Hematopoietic multipotent progenitor cell treated with erythropoietin and hydrocortisone succinate and interleukin-3 and kit ligand, for 4 days (in vitro differentiated cells): ENCODE measurements at regions not wholly inside any gene's neighbourhood (a gene's known extent, or its start where the extent isn't known, plus 50 kb on each side); places are given as distances from the start of the nearest gene placed in this dataset.

ENCODE experiments used
- DNase-seq: peaks from one replicate; pipeline ENCODE4 v3.0.0-alpha.2; 2015

DNA sequence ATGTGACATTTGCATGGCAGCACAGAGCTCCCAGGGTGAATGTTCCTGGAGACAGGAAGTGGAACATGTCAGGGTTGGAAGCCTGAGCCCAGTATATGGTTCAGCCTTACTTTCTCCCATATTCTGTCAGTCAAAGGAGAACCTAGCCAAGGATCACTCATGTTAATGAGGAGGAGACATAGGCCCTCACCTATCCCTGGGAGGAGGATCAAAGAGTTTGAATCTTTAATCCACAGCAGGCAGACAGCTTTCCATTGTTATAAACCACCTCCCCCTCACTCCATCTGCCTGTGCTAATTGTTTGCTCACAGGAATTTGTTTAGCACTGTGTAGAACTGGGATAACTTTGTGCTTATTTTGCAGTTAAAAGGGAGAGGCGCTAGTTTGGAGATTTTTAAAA, 1069.1 kb downstream of the EFNB2 start:
- no peak for DNase-seq

DNA sequence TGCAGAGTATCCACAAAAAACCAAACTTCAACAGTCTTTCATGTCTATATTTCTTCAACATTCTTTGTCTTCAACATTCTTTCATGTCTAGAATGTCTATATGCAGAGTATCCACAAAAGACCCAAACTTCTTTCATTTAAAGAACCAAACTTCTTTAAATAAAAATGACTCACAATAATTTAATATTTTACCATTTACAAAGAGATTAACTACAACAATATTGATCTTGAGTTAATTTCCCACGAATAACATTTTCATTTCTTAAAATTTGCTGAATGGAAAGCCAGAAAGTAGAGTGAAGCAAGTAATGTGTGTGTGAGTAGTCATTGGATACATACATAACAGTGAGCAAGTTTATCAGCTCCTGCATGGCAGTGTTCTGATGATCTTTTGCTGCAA, 1069.7 kb downstream of the EFNB2 start, which contains the start of gene DAOA:
Gene DAOA (plus strand): TSS at position 301 of the 400 bp plus-strand sequence.
- no peak for DNase-seq

DNA sequence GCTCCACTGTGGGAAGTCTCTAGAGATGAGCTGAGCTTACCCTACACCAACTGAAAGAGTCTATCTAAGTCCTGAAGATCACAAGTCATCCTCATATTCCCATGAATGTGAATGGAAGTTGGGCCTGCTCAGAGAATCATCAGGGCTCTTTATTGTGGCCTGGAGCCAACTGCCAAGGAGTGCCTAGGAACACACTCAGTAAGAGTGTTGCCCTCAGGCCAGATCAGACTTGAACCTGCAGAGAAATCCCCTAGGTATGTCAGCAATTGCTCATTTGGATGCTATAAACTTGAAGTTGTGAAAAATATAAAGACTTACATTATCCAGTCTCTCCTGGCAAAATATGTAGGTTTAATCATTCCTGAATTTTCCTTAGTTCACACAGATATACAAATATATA, 1070.2 kb downstream of the EFNB2 start:
- DNase-seq, result no peak

DNA sequence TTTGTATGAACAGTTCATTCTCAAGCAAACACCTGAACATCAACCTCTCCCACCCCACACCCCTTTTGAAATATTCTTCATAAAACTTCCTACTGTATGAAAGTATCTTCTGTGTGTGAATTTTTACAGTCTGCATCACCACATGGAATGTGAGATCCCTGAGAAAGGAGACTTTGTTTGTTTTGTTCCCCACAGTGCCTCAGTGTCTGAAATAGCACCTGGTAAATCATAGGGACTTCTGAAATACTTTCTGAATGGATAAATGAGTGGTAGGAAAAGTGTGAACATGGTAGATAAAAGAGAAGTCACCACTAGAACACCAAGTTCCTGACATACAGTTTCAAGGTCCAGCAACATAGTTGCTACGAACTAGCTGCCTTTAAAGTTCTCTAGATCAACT, 1071.2 kb downstream of the EFNB2 start:
- no peak for DNase-seq

DNA sequence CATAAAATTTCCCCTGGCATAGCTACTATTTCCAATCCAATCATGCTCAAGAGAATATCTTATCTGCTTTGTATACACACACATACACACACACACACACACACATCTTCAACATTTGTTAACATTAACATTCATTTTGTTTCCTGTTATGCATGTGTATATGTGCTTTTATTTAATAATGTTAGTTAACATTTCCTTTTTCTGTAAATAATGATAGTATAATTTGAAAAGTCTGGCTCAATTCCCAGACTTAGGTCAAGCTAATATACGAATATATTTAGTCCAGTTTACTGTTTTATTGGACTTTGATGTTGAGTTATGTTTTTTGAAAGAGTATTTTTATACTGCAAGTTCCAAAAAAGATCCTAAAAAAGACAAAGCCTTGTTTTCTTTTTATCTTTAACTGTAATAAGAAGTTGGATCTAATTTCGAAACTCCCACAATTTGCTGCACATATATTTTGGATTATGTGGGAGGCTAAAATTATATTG, 1072.4 kb downstream of the EFNB2 start:
- no peak for DNase-seq

DNA sequence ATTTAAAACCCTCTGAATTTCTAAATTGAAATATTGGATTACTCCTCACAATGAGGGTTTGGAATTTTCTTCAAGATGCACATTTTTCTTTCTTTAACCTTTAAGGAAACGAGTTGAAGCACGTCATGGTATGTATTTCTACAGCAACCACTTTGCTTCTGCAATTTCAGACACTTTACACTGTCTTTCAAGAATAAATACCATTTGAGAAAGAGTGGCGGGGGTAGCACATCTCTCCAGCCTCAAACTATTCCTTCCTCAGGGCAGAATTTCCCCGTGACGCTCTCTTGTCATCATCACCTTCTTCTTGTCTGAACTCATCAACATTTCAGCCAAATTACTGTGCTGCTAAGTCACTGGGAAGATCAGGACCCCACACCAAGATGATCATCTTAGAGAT, 1073.4 kb downstream of the EFNB2 start:
- no peak for DNase-seq

DNA sequence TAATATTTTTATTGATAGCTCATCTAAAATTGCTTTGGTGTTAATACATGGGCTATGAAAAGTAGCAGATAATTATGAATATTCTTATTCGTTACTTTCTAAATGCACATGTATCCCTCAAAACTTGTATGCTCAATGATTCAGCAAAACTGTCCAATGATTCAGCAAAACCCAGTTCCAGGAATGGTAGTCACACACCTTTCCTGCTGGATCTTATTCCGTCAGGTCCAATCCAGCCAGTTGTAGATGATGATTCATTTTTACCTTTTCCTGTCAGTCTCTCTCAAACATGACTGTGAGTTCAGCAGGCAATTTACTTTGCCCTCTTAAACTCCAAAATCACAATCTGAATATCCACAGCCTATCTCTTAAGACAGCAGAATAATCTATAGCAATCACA, 1082.6 kb downstream of the EFNB2 start:
- no peak for DNase-seq

DNA sequence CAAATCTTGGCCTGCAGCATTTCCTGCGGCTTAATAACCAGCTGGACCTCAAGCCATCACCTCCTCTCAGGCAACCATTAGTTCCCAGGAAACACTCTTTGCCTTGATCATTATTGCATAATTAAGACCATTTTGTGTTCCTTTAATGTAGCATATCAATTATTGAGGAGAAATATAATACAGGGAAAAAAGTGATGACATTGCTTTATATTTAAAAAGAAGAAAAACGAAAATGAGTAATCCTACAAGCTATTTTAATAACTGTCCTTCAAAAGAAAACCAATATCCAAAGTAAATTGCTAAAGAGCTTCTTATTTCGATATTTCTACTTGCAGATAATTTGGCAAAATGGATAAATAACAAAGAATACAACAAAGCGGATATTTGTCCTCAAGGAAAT, 1084.7 kb downstream of the EFNB2 start:
- DNase-seq, result no peak

DNA sequence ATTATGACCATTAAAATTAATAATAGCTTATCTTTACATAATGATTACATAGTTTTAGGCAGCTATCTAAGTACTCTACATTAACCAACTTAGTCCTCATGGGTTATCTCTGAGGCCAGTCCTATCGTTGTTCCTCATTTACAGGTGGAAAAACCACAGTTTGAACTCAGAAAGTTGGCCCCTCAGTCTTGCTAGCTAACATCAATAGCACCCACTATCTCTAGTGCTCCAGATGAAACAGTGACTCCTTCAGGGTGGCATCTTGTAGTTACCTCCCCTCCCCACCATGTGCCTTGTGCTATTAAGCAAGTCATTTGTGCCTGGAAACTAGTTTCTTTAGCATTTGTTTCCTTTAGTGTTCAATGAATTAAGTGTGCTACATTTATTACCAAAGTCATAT, 1086.7 kb downstream of the EFNB2 start:
- DNase-seq, result peak; percentile 76

DNA sequence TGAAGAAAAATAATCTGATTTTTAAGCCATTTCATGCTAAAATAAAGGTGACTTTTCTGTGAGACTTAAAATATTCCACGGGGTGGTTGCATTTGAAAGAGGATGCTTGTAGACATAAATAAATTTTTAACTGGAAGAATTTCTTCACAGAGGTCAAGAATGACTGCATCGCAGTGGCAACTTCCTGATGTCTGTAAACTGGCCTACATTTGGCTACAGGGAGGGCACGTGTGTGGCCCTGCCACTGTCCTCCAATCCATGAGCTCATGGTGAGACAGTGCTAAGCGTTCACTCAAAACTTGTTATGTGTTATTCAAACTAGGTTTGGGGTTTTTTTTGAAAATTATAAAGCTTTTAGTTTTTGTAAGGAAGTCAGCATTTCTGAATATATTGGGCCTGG, 1089.3 kb downstream of the EFNB2 start:
- no peak for DNase-seq

DNA sequence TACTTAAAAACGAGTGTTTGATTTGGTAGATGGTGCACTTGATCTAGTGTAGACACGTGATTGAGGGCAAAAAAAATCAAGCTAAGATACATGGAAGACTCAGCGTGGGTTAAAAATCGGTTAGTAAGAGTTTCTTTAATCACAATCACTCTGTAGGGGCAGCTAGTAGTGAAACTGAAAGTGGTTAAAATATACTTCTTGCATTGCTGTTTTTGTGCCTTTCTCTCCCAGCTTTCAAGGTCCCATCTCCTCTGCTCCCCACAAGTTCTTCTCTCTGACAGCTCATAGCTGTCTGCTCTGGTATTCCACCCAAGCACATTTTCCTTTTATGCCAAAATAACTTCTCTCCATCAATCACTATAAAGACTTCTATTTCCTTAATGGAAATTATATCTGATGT, 1089.7 kb downstream of the EFNB2 start:
- DNase-seq, result peak; percentile 10

DNA sequence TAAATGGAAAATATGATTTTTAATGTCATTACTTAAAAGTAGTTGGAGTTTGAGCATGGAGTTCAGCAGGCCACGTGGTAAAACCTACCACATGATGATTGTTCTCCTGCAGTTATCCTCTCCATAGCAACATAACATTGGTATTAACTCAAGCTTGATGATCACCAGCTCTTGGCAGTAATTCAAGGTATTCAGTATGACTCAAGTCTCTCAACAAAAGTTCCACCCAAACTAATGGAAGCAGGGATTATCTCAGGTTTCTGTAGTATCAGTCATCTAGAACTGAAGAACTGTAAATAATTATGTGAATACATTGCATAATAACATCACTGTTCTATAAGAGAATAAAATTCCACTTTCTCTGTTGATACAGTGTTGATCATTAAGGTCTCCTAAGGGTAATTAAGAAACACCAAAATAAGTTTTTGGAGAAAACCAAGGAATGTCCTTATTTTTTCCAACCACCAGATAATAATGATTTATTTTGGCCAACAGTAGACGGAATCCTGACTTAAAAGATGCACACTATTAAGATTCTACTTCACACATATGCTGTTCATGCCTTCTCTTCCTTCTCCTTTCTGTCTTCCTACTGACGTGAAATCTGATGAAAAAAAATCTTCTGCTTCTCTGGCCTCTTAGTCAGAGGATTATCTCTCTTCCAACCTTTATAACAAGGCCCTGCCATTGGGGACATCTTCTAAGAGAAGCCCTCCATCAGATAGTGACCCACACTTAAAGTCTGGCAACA, 1092.3 kb downstream of the EFNB2 start:
- peak; percentile 36 for DNase-seq

DNA sequence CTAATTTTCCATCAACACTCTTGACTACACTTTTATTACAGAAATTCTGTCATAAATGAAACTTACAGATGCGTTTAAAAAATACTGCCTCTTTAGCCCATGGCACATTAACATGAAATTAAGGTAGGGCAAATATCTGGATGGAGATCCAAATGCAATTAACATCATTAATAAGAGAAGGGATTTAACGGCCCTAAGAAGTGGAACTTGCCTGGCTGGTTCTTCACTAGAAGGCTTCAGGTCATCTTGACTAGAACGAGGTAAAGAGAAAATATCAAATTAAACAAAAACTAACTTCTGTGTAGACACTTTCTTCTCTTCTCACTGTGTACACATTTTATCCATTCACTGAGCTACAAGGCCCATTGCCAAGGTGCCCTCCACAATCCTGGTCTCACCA, 1093.4 kb downstream of the EFNB2 start:
- DNase-seq, result no peak

DNA sequence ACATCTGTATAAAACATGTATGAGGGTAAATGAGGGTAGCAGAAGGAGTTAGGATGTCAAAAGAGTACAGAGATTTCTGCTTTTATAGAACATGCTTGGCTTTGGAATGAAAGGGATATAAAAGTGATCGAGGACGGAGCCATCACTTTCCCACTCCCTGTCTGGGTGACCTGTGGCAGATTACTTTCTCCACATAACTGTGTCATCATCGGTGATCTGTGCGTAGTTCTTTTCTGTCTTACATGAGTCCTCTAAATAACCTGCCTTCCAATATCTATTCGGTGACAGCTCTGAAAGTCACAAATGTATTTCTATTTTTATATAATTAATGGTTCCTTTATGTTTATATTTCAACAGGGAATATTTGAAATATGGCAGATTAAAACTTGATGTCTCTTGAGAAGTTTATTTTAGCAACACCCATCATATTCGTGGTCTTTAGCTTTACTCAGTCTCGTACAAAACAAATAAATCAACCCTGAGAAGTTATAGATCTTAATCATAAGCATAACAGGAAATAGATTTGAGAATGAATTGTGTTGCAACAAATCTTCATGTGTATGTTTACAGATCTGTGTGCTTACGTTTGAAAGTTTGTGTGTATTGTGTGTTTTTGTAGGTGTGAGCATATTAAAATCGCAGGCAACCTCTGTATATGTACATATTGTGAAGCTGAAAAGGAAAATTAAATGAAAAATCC, 1094.3 kb downstream of the EFNB2 start:
- no peak for DNase-seq

DNA sequence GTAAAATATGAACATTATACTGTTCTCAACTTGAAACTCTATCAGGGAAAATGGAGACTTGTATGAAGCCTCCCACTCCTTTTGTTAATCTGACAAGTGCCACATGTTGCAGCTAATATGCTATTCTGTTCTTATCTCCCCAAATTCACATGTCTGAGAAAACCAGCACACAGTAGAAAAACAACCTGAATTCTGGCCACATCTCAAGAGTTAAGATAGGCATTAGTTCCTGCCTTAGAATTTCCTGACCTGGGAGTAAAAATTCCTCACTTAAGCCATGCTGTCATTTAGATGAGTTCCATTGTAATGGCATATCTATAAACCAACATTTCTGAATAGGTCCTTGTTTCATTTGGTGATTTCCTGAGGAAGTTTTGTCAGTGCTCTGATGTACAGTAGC, 1098.5 kb downstream of the EFNB2 start:
- peak; percentile 92 for DNase-seq

DNA sequence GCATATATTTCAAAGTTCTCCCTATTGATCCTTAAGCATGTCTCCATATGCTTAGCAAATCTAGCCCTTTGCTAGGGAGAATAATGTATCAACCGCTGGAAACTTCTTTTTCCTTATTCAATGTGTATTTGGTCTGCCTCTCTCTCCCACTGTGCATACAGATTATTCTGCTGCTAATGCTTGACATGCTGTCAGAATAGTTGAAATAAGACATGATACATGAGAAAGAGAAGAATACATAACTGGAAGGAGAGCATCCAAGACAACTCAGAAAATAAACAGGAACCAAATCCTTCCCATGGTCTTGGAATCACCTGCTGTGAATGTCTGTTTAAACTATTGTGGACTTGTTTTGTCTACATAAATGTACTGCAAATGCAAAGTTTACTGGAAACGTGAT, 1103.0 kb downstream of the EFNB2 start:
- no peak for DNase-seq

DNA sequence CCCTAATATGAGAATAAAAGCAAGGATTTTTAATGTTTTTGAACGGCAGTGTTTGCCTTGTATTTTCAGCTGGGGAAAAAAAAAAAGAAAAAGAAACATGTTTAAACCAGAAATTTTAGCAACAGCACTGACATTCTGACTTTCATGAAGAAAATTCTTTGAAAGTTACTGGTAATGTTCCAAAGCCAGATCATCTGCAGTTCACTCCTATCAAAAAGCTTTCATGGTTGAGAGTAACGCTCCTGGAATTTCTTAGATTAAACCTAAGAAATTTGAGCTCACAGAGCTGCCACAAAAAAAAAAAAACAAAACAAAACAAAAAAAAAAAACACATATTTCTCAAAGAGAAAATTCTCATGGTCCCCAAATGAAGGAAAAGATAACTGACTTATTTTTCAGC, 1106.7 kb downstream of the EFNB2 start:
- DNase-seq, result no peak

DNA sequence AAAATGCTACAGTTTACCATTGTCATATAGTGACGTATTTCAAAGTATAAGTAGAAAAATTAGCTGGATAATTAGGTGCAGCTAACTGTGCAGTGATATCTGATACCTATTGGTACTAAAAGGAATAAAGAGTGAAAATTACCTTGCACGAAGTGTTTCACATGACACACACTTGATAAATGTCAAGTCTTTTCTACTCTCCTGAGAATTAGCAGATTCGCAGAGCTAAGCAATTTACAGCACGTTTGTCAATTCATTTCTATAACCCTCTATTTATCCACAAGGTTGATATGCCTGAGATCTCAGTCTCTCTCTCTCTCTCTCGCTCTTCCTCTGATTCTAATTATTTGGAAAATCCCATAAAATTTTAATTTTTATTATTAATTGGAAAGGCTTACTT, 1109.0 kb downstream of the EFNB2 start:
- no peak for DNase-seq

DNA sequence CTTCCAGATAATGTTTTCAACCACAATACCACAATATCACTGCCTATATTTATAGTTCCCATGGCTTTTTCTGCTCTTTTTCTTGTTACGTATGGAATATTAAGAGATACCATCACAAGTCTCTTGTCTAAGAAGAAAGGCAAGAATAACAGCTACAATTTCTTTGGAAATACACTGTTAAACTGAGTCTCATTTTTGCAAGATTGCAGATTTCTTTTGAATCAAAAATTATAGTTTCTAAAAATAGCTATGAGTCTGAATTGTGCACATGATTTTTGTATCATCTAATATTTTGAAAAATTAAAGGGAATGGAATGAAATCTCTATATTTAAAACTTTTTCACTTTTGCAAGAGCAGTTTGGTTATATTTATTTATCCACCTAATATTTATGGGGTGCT, 1120.8 kb downstream of the EFNB2 start:
- DNase-seq, result peak; percentile 17

DNA sequence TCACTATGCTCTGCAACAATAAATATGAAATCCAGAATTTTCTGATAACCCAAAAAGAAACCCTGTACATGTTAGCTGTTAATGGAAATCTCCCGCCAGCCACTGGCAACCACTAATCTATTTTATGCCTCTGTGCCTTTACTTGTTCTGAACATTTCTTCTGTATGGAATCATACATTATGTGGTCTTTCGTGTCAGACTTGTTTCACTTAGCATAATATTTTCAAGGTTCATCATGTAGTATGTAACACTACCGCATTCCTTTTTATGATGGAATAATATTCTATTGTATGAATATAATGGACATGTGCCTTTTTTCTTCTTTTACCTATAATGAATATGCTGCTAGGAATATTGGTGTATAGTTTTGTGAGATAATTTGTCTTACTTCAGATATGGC, 1123.3 kb downstream of the EFNB2 start:
- DNase-seq, result no peak

DNA sequence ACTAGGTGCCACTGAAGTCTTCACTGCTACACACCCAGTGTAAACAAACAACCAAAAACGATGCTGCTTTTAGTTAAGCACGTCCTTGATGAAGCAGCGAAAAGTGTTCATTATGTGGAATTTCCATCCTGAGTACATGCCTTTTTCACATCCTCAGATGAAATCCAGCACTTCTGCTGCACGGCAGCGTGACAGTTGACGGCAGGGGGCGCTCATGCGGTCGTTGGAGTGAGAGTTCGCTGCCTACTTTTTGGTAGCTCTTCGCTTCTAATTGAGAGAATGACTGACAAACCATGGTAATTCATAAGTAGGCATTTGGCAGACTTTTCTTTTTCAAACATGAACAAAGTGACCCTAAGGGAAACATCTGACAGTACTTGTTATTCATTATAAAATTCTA, 1124.9 kb downstream of the EFNB2 start:
- DNase-seq, result peak; percentile 59

DNA sequence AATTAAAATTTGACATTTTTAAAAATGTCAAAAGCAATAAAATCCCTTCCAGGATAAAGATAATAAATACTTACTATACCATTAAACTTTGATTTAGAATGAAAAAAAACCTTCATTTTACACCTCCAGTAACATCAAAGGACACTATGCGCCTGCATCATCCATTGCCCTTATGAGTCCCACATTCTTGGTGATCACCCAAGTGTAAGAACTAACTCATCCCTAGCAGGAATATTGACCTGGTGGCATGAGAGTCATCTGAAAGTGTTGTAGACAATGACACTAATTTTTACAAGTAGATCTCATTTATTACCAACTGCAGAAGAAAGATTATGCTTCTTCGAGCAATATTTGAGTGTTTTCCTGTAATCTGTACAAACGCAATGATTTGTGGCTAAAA, 1128.9 kb downstream of the EFNB2 start:
- no peak for DNase-seq

DNA sequence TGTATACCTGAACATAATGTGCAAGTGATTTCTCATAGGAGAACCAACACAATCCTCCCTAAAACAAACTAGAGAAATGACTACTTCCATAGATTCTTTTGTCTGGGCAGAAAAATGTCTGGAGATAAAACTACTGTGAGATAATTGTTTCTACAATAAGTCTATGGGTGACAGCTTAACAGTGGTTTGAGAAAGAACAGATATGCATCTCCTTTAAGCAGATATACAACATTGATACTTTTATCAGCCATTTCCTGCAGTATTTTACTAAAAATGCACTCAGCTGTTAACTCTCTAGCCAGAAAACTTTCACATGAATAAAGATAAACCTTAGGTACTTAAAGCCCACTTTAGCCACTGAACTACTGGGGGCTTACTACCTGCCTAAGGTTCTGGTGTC, 1132.4 kb downstream of the EFNB2 start:
- peak; percentile 18 for DNase-seq

DNA sequence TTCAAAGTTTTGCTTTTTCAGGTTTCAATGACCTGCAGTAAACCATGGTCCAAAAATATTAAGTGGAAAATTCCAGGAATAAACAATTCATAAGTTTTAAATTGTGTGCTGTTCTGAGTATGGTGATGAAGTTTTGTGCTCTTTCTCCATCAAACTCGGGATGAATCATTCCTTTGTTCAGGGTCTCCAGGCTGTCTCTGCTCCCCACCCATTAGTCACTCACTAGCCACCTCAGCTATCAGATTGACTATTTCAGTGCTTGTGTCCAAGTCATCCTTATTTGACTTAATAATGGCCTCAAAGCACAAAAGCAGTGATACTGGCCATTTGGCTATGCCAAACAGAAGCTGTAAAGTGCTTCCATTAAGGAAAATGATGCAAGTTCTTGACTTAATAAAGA, 1140.4 kb downstream of the EFNB2 start:
- DNase-seq, result no peak

DNA sequence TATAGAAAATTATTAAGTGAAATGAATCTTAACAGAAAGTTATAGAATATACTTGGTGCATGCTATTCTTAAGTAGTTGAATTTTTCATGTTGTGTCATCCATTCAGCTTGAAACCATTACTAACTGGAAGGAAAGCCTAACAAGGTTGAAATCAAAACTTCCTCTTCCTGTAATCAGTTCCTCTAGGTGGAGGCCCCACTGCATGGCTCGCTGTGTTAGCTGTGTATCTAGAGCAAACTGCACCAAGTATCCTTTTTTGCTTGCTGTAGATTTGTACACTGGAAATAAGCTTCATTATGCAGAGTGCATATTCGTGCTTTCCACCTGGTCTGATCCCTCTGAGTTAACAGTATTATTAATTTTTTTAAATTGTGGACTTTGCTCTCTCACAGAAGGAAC, 1146.1 kb downstream of the EFNB2 start:
- peak; percentile 7 for DNase-seq
